HL-60 (cell line): ENCODE measurements at regions not wholly inside any gene's neighbourhood (a gene's known extent, or its start where the extent isn't known, plus 50 kb on each side); places are given as distances from the start of the nearest gene placed in this dataset.
"Not testable (repeated sequence)": the region's sequence is repeated elsewhere in the genome, so short reads cannot be mapped to it uniquely, and the experiment has no call there.

Experiments used
- CTCF ChIP-seq: IDR thresholded peaks from one replicate; pipeline ENCODE4 v1.5.1; 2011; ENCODE audit warnings: low read length, control low read depth, inconsistent platforms; ENCODE audit not compliant: insufficient read depth
- REST ChIP-seq: IDR thresholded peaks from 2 replicates; pipeline ENCODE4 v1.6.1; 2012; ENCODE audit warnings: low read depth; ENCODE audit not compliant: insufficient replicate concordance

GRCh38 chr17:22548873-22549272 is 856.5 kb downstream of the KCNJ18 start:
- not testable (repeated sequence) for TF ChIP-seq CTCF, REST
